BLaER1 (cell line): ENCODE measurements at regions not wholly inside any gene's neighbourhood (a gene's known extent, or its start where the extent isn't known, plus 50 kb on each side); places are given as distances from the start of the nearest gene placed in this dataset.
"Not testable (repeated sequence)": the region's sequence is repeated elsewhere in the genome, so short reads cannot be mapped to it uniquely, and the experiment has no call there.

ENCODE experiments used
- H3K27ac ChIP-seq: shearing (Covaris generic); formaldehyde crosslinking; 2 replicates; pipeline ENCODE4 v1.8.1; 2022
- H3K27me3 ChIP-seq: shearing (Covaris generic); formaldehyde crosslinking; 2 replicates; pipeline ENCODE4 v1.8.1; 2022
- H3K36me3 ChIP-seq: shearing (Covaris generic); formaldehyde crosslinking; 2 replicates; pipeline ENCODE4 v1.8.1; 2022
- H3K4me1 ChIP-seq: shearing (Covaris generic); formaldehyde crosslinking; 2 replicates; pipeline ENCODE4 v1.8.1; 2022
- H3K4me2 ChIP-seq: shearing (Covaris generic); formaldehyde crosslinking; 2 replicates; pipeline ENCODE4 v1.8.1; 2022
- H3K4me3 ChIP-seq: shearing (Covaris generic); formaldehyde crosslinking; 2 replicates; pipeline ENCODE4 v1.8.1; 2022
- H3K9ac ChIP-seq: shearing (Covaris generic); formaldehyde crosslinking; 2 replicates; pipeline ENCODE4 v1.8.1; 2022
- H3K9me3 ChIP-seq: shearing (Covaris generic); formaldehyde crosslinking; 2 replicates; pipeline ENCODE4 v1.8.1; 2022
- H4K20me1 ChIP-seq: shearing (Covaris generic); formaldehyde crosslinking; 2 replicates; pipeline ENCODE4 v1.8.1; 2022
- Cebpa-rat ChIP-seq: shearing (Covaris generic); IDR thresholded peaks from 2 replicates; pipeline ENCODE4 v1.8.1; 2022

GRCh38 chr9:86629530-86629929, 275.3 kb upstream of the TUT7 start:
- Histone ChIP-seq H3K9me3 (no peaks in the 10 kb centered on the region), H3K4me1 (no peaks in the 10 kb centered on the region), H3K4me2 (no peak overlapping the region), H3K4me3 (no peak overlapping the region), H3K27ac (no peak overlapping the region), H3K9ac (no peak overlapping the region), H4K20me1 (no peaks in the 10 kb centered on the region), H3K36me3 (no peaks in the 10 kb centered on the region), H3K27me3 (no peaks in the 10 kb centered on the region)
- TF ChIP-seq Cebpa-rat: no peak

DNA sequence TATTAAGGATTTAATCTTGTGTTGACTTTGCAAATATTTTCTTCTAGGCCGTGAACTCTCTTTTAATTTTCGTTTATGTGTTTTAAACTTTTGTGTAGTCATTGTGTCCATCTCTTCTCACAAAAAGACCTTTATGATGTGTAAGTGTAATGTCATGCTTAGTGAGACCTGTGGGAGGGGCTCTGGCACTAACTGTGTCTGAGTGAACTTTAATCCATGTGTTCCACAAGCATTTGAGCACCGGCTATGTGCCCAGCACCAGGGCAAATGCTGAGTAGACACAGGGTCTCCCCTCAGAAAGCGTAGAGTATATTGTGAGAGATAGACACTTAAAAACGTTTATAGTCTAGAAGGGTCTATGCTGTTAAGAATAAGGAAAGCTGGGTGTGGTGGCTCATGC, 272.6 kb upstream of the TUT7 start:
- Histone ChIP-seq H3K4me2 (no peak overlapping the region), H3K4me1 (no peaks in the 10 kb centered on the region), H3K27ac (no peak overlapping the region), H3K4me3 (no peak overlapping the region), H3K9me3 (no peaks in the 10 kb centered on the region), H4K20me1 (no peaks in the 10 kb centered on the region), H3K36me3 (no peaks in the 10 kb centered on the region), H3K9ac (no peak overlapping the region), H3K27me3 (no peaks in the 10 kb centered on the region)
- TF ChIP-seq Cebpa-rat: no peak

DNA sequence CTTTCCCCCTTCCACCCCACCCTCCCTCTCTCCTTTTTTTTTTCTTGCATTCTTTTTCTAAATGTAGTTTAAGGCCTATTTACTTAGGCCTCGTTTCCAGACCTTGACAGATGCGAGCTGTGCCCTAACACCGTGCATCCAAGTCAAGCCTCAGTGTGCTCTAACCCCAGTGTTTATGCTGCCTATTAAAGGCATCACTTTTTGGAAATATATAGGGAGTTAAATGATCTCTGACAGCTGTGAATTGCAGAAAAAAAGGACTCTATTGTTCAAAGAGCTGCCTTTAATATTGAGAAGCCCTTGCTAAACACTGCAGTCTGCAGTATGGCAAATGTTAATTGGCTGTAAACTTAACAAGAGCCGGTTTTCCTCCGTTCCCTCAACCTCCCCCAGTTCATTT, 270.4 kb upstream of the TUT7 start:
- no peak for TF ChIP-seq Cebpa-rat
- Histone ChIP-seq H3K4me3 (no peak overlapping the region), H3K4me1 (no peaks in the 10 kb centered on the region), H4K20me1 (no peaks in the 10 kb centered on the region), H3K27ac (no peak overlapping the region), H3K27me3 (no peaks in the 10 kb centered on the region), H3K4me2 (no peak overlapping the region), H3K9me3 (no peaks in the 10 kb centered on the region), H3K9ac (no peak overlapping the region), H3K36me3 (no peaks in the 10 kb centered on the region)

GRCh38 chr9:86614871-86615849, 260.9 kb upstream of the TUT7 start:
- Histone ChIP-seq H3K9me3 (no peaks in the 10 kb centered on the region), H3K9ac (no peak overlapping the region), H3K36me3 (no peaks in the 10 kb centered on the region), H3K27ac (no peak overlapping the region), H3K4me1 (no peaks in the 10 kb centered on the region), H3K4me3 (no peak overlapping the region), H3K4me2 (no peak overlapping the region), H4K20me1 (no peaks in the 10 kb centered on the region), H3K27me3 (no peaks in the 10 kb centered on the region)
- TF ChIP-seq Cebpa-rat: no peak

GRCh38 chr9:86613943-86614342, 259.7 kb upstream of the TUT7 start:
- no peak for TF ChIP-seq Cebpa-rat
- Histone ChIP-seq H3K4me3 (no peak overlapping the region), H3K27me3 (no peaks in the 10 kb centered on the region)

GRCh38 chr9:86611534-86611933, 257.3 kb upstream of the TUT7 start:
- not testable (repeated sequence) for H3K9ac ChIP-seq, H3K27me3 ChIP-seq, H3K27ac ChIP-seq, H4K20me1 ChIP-seq, H3K4me2 ChIP-seq, H3K36me3 ChIP-seq, H3K9me3 ChIP-seq, H3K4me3 ChIP-seq, H3K4me1 ChIP-seq

More at GRCh38 chr9:86613943-86614342, 259.7 kb upstream of the TUT7 start:
- no peaks in the 10 kb centered on the region for H4K20me1 ChIP-seq
- H3K36me3 ChIP-seq: no peaks in the 10 kb centered on the region
- no peaks in the 10 kb centered on the region for H3K9me3 ChIP-seq
- no peak overlapping the region for H3K4me2 ChIP-seq
- no peaks in the 10 kb centered on the region for H3K4me1 ChIP-seq
- H3K27ac ChIP-seq: no peak overlapping the region
- H3K9ac ChIP-seq: no peak overlapping the region

- Histone ChIP-seq H3K4me2 (no peak overlapping the region), H4K20me1 (no peaks in the 10 kb centered on the region), H3K9me3 (no peaks in the 10 kb centered on the region), H3K9ac (no peak overlapping the region), H3K4me3 (no peak overlapping the region), H3K27ac (no peak overlapping the region), H3K27me3 (no peaks in the 10 kb centered on the region), H3K36me3 (no peaks in the 10 kb centered on the region), H3K4me1 (no peaks in the 10 kb centered on the region)
- TF ChIP-seq Cebpa-rat: no peak
These were observed 251.1 kb upstream of the TUT7 start for GRCh38 chr9:86605303-86605702.

DNA sequence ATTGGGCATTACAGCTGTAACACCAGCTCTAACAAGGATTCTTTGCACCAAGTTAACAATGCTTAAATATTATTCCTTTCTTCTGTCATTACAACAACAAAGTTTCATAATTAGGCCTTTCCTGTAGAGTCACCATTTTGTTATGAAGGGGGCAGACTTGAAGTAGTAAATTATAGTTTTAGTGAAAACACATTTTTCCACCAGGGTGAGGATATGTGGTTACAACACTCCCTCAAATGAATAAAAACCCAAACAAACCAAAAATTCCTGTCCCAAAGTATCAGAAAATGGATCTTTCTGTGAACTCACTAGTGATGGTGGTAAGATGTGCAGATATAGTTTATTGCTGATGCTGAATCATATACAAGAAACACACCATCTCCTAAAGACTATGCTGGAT, 250.5 kb upstream of the TUT7 start:
- no peak for TF ChIP-seq Cebpa-rat
- Histone ChIP-seq H4K20me1 (no peaks in the 10 kb centered on the region), H3K4me2 (no peak overlapping the region), H3K27ac (no peak overlapping the region), H3K9me3 (no peaks in the 10 kb centered on the region), H3K9ac (no peak overlapping the region), H3K36me3 (no peaks in the 10 kb centered on the region), H3K4me1 (no peaks in the 10 kb centered on the region), H3K4me3 (no peak overlapping the region), H3K27me3 (no peaks in the 10 kb centered on the region)

DNA sequence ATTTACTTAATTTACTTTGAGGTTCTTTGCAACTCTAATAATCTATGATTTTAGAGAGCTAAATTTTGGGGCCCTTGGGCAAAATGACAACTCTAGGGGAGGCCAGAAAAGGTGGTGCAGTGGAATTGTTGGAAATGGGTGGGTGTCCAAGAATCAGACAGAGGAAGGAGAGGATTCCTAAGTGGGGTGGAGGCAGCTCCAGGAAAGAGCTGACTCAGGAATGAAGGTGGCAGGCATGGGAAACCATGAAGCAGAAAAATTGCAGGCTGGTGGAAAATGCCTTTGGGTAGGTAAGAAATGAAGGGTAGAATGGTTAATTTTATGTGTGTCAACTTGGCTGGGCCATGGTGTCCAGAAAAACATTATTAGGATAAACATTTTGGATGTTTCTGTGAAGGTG, 248.5 kb upstream of the TUT7 start:
- no peak overlapping the region for H3K4me3 ChIP-seq
- no peaks in the 10 kb centered on the region for H3K9me3 ChIP-seq
- no peak overlapping the region for H3K9ac ChIP-seq
- H3K36me3 ChIP-seq: no peaks in the 10 kb centered on the region
- no peak overlapping the region for H3K4me2 ChIP-seq
- no peaks in the 10 kb centered on the region for H4K20me1 ChIP-seq
- no peak overlapping the region for H3K27ac ChIP-seq
- H3K4me1 ChIP-seq: peaks cover 4% of the 10 kb centered on the region; the same call in 1 of the 2 replicates
- H3K27me3 ChIP-seq: no peaks in the 10 kb centered on the region
- no peak for TF ChIP-seq Cebpa-rat

GRCh38 chr9:86601697-86602096, 247.5 kb upstream of the TUT7 start:
- Histone ChIP-seq H3K4me1 (peaks cover 4% of the 10 kb centered on the region; the same call in 1 of the 2 replicates), H3K9ac (no peak overlapping the region), H3K36me3 (no peaks in the 10 kb centered on the region), H3K27me3 (no peaks in the 10 kb centered on the region), H3K27ac (no peak overlapping the region), H3K9me3 (no peaks in the 10 kb centered on the region), H3K4me3 (no peak overlapping the region), H4K20me1 (no peaks in the 10 kb centered on the region), H3K4me2 (no peak overlapping the region)
- no peak for TF ChIP-seq Cebpa-rat
